SJSA1 (cell line): ENCODE measurements at regions not wholly inside any gene's neighbourhood (a gene's known extent, or its start where the extent isn't known, plus 50 kb on each side); places are given as distances from the start of the nearest gene placed in this dataset.
A peak's percentile ranks its signal among the peaks of the same experiment; 100 is the strongest.

Experiments used
- DNase-seq, 2 experiments: peaks; one replicate each; pipeline ENCODE4 v3.0.0-alpha.2; 2015 to 2020; ENCODE audit warnings: low spot score in 2 of 2, low read depth in 1 of 2
- H3K27ac ChIP-seq: fragments of 250-450 bp; sonication (Bioruptor Pico); 2 replicates; pipeline ENCODE4 v1.5.1; 2020; ENCODE audit warnings: mild to moderate bottlenecking, moderate library complexity
- H3K27me3 ChIP-seq: fragments of 250-450 bp; sonication (Bioruptor Pico); replicated peaks from 2 replicates; pipeline ENCODE4 v1.5.1; 2020; ENCODE audit warnings: mild to moderate bottlenecking, moderate library complexity
- H3K36me3 ChIP-seq: fragments of 250-450 bp; sonication (Bioruptor Pico); 2 replicates; pipeline ENCODE4 v1.5.1; 2020; ENCODE audit warnings: mild to moderate bottlenecking
- H3K4me1 ChIP-seq: fragments of 250-450 bp; sonication (Bioruptor Pico); replicated peaks from 2 replicates; pipeline ENCODE4 v1.6.1; 2021; ENCODE audit warnings: mild to moderate bottlenecking
- H3K4me3 ChIP-seq: fragments of 250-450 bp; sonication (Bioruptor Pico); 2 replicates; pipeline ENCODE4 v1.5.1; 2020; ENCODE audit warnings: mild to moderate bottlenecking
- H3K9me3 ChIP-seq: fragments of 250-450 bp; sonication (Bioruptor Pico); replicated peaks from 2 replicates; pipeline ENCODE4 v1.5.1; 2020; ENCODE audit warnings: mild to moderate bottlenecking

DNA sequence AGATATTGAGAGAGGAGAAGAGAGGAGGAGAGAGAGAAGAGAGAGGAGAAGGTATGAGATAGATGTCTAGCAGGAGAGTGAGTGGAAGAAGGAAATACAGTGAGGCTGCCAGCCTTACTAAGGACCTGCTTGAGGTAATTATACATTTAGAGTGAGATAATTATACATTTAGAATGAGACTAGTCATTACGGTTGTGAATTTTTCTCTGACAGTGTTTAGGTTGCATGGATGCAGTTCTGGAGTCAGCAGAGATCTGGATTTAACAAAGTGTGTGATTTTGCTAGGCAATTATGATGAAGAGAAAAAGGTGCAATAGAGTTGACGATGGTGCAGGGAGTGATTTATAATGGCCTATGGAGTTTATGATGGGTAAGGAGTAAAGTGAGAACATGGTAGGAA, 187.1 kb upstream of the ARX start:
- Histone ChIP-seq H3K27ac (no peak overlapping the region), H3K9me3 (no peaks in the 10 kb centered on the region), H3K4me3 (no peak overlapping the region), H3K4me1 (no peaks in the 10 kb centered on the region), H3K27me3 (no peaks in the 10 kb centered on the region), H3K36me3 (no peaks in the 10 kb centered on the region)
- no peak for DNase-seq

GRCh38 chrX:25198891-25199290, 183.1 kb upstream of the ARX start:
- DNase-seq: no peak
- H3K27me3 ChIP-seq: no peaks in the 10 kb centered on the region
- no peaks in the 10 kb centered on the region for H3K4me1 ChIP-seq
- no peak overlapping the region for H3K4me3 ChIP-seq
- H3K9me3 ChIP-seq: no peaks in the 10 kb centered on the region
- no peaks in the 10 kb centered on the region for H3K36me3 ChIP-seq
- no peak overlapping the region for H3K27ac ChIP-seq

GRCh38 chrX:25198253-25198652, 182.5 kb upstream of the ARX start:
- H3K9me3 ChIP-seq: no peaks in the 10 kb centered on the region
- no peak overlapping the region for H3K27ac ChIP-seq
- H3K36me3 ChIP-seq: no peaks in the 10 kb centered on the region
- no peak overlapping the region for H3K4me3 ChIP-seq
- H3K27me3 ChIP-seq: no peaks in the 10 kb centered on the region
- DNase-seq: no peak
- H3K4me1 ChIP-seq: no peaks in the 10 kb centered on the region

DNA sequence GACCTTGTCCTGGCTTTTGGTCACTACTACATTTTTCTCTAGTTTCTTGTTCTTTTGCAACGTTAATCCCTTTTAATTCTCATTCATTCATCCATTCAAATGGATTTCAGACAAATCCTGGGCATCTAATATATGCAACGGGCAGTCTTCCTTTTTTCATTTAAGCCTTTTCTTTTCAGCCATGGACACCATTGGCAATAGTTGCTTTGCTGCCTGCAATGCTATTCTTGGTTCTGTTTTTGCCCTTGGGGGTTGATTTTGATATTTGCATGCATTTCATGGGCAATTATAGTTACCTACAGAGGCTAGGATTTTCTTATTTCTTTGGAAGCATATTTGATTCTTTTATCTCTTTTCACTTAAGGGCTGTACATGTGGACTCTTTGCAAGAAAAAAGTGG, 180.5 kb upstream of the ARX start:
- H3K36me3 ChIP-seq: no peaks in the 10 kb centered on the region
- H3K4me3 ChIP-seq: no peak overlapping the region
- H3K9me3 ChIP-seq: no peaks in the 10 kb centered on the region
- no peaks in the 10 kb centered on the region for H3K4me1 ChIP-seq
- H3K27ac ChIP-seq: no peak overlapping the region
- H3K27me3 ChIP-seq: no peaks in the 10 kb centered on the region
- no peak for DNase-seq

DNA sequence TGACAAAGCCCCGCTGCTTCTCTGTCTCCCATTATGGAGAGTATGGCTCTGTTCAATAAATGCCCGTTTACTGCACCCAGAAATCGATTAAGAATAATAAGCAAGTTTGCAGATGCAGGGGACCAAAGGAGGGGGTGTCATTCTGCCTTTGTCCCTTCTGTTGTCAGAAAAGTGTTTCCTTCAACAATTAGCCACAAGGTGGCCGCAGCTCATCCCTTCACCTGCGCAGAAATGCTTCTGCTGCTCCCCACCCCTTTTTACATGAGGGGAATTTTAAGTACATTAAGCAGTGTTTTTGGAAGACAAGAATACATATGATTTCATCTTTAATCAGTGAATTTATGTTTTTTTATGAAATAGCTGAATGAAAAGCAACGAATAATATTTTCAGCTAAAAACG, 175.6 kb upstream of the ARX start:
- Histone ChIP-seq H3K9me3 (no peaks in the 10 kb centered on the region), H3K4me1 (no peaks in the 10 kb centered on the region), H3K36me3 (no peaks in the 10 kb centered on the region), H3K4me3 (no peak overlapping the region), H3K27me3 (no peaks in the 10 kb centered on the region), H3K27ac (no peak overlapping the region)
- DNase-seq: no peak

GRCh38 chrX:25181775-25182174, 166.0 kb upstream of the ARX start:
- Histone ChIP-seq H3K4me1 (no peaks in the 10 kb centered on the region), H3K27ac (no peak overlapping the region)

DNA sequence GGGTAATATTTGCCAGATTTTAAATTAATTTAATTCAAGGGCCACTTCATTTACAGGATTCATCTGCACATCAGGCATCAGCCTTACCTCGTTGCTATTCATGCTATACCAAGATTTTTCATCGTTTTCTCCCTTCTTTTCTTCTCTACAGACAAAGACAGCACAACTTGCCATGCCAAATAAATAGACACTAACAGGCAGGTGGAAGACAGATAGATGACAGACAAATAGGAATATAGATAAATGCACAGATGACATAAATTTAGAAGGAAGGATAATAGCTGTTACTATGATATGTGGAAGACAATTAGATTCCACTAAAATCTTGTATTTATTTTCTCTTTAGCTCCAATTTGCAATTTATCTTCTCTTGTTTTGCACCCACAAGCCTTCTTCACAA, 164.5 kb upstream of the ARX start:
- no peak overlapping the region for H3K4me3 ChIP-seq
- no peak for DNase-seq
- no peaks in the 10 kb centered on the region for H3K4me1 ChIP-seq
- H3K9me3 ChIP-seq: no peaks in the 10 kb centered on the region
- no peak overlapping the region for H3K27ac ChIP-seq
- H3K36me3 ChIP-seq: no peaks in the 10 kb centered on the region
- no peaks in the 10 kb centered on the region for H3K27me3 ChIP-seq

More at GRCh38 chrX:25181775-25182174, 166.0 kb upstream of the ARX start:
- Histone ChIP-seq H3K36me3 (no peaks in the 10 kb centered on the region), H3K27me3 (no peaks in the 10 kb centered on the region), H3K9me3 (no peaks in the 10 kb centered on the region), H3K4me3 (no peak overlapping the region)
- no peak for DNase-seq

DNA sequence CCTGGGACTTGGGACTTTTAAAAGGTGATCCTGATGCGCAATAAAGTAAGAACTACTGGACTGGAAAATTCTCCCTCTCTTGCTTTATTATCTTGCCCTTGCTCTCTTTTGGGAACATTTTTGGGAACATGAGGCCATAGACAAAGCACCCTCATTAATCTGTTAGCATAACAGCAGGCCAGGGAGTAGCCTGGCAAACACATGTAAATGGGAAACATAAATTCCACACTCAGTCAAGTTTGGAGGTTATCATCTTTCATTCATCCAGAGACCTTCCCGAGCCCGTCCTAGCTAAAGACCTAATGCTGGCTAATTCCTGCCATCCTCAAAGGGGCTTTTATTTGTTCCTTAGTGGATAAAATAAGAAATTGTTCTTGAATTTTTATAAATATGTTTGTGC, 162.8 kb upstream of the ARX start:
- H3K27me3 ChIP-seq: no peaks in the 10 kb centered on the region
- no peaks in the 10 kb centered on the region for H3K9me3 ChIP-seq
- no peaks in the 10 kb centered on the region for H3K36me3 ChIP-seq
- no peak overlapping the region for H3K4me3 ChIP-seq
- H3K4me1 ChIP-seq: no peaks in the 10 kb centered on the region
- DNase-seq: no peak
- H3K27ac ChIP-seq: no peak overlapping the region

- H3K9me3 ChIP-seq: no peaks in the 10 kb centered on the region
- H3K4me3 ChIP-seq: no peak overlapping the region
- H3K27ac ChIP-seq: no peak overlapping the region
- no peak for DNase-seq
- H3K36me3 ChIP-seq: no peaks in the 10 kb centered on the region
- H3K27me3 ChIP-seq: no peaks in the 10 kb centered on the region
- H3K4me1 ChIP-seq: no peaks in the 10 kb centered on the region
Observed at GRCh38 chrX:25175743-25176142, 160.0 kb upstream of the ARX start.

- DNase-seq: no peak
- H3K4me3 ChIP-seq: no peak overlapping the region
- no peaks in the 10 kb centered on the region for H3K27me3 ChIP-seq
- H3K4me1 ChIP-seq: no peaks in the 10 kb centered on the region
- H3K9me3 ChIP-seq: no peaks in the 10 kb centered on the region
- no peaks in the 10 kb centered on the region for H3K36me3 ChIP-seq
- H3K27ac ChIP-seq: no peak overlapping the region
Observed at GRCh38 chrX:25175171-25175570, 159.4 kb upstream of the ARX start.

DNA sequence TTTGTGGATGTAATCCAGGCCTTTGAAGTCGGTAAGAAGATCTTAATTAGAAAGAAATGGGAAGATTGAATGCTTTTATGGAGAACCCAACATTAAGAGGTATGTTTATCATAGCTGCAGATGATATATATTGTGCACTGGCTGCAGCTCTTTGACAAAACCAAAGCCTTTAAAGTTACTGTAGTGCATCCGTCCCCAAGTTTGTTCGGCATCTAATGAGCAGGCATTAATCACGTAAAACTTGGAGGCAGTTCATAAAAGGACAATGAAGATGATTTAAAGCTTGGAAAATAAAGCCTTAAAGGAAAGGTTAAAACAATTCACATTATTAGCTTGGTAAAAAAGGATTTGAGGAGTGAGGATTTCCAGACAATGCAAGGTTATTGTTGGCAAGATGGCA, 150.8 kb upstream of the ARX start:
- no peaks in the 10 kb centered on the region for H3K27me3 ChIP-seq
- no peaks in the 10 kb centered on the region for H3K9me3 ChIP-seq
- no peak overlapping the region for H3K4me3 ChIP-seq
- no peaks in the 10 kb centered on the region for H3K4me1 ChIP-seq
- H3K36me3 ChIP-seq: no peaks in the 10 kb centered on the region
- DNase-seq: no peak
- H3K27ac ChIP-seq: no peak overlapping the region

DNA sequence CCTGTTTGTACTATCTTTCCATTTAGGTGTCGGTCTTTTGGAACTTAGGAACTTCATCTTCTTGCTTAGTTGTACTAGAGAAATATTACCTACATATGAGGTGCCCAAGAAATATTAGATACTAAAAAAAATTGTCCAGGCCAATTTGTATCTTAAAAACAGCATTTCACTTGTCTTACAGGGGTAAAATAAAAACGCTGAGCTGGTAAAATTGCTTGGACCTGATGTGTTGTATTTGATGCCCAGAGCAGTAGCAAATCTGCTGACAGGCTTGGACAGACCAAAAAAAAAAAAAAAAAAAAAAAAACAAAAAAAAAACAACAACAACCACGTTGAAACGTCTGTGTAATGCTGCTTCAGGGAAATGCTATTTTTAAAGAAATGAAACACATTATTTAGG, 150.4 kb upstream of the ARX start:
- H3K36me3 ChIP-seq: no peaks in the 10 kb centered on the region
- no peaks in the 10 kb centered on the region for H3K4me1 ChIP-seq

GRCh38 chrX:25158635-25159034, 142.9 kb upstream of the ARX start:
- Histone ChIP-seq H3K4me1 (no peaks in the 10 kb centered on the region), H3K9me3 (no peaks in the 10 kb centered on the region)
- DNase-seq: no peak

More for the DNA sequence above, 150.4 kb upstream of the ARX start:
- Histone ChIP-seq H3K27me3 (no peaks in the 10 kb centered on the region), H3K27ac (no peak overlapping the region), H3K4me3 (no peak overlapping the region), H3K9me3 (no peaks in the 10 kb centered on the region)
- no peak for DNase-seq

DNA sequence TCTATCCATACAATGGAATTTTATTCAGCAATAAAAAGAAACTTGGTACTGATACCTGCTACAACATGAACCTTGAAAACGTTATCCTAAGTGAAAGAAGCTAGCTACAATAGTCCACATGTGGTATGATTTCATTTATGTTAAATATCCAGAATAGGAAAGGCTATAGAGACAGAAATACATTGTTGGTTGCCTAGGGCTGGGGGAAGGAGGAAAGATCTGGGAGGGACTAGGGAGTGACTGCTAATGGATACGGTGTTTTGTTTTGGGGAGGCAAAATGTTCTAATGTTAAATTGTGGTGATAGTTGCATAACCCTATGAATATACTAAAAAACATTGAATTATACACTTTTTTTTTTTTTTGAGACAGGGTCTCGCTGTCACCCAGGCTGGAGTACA, 141.1 kb upstream of the ARX start:
- no peaks in the 10 kb centered on the region for H3K4me1 ChIP-seq
- DNase-seq: no peak
- H3K4me3 ChIP-seq: no peak overlapping the region
- no peaks in the 10 kb centered on the region for H3K27me3 ChIP-seq
- no peaks in the 10 kb centered on the region for H3K36me3 ChIP-seq
- no peak overlapping the region for H3K27ac ChIP-seq
- H3K9me3 ChIP-seq: no peaks in the 10 kb centered on the region

More at GRCh38 chrX:25158635-25159034, 142.9 kb upstream of the ARX start:
- H3K27ac ChIP-seq: no peak overlapping the region
- H3K27me3 ChIP-seq: no peaks in the 10 kb centered on the region
- no peak overlapping the region for H3K4me3 ChIP-seq
- H3K36me3 ChIP-seq: no peaks in the 10 kb centered on the region

GRCh38 chrX:25156323-25156722, 140.6 kb upstream of the ARX start:
- H3K27ac ChIP-seq: no peak overlapping the region
- H3K4me3 ChIP-seq: no peak overlapping the region
- H3K36me3 ChIP-seq: no peaks in the 10 kb centered on the region
- DNase-seq: peak in 1 of 2 experiments; percentile 15
- H3K9me3 ChIP-seq: no peaks in the 10 kb centered on the region
- no peaks in the 10 kb centered on the region for H3K4me1 ChIP-seq
- H3K27me3 ChIP-seq: no peaks in the 10 kb centered on the region
